Psoas muscle (tissue), 7 donors: ENCODE measurements at regions not wholly inside any gene's neighbourhood (a gene's known extent, or its start where the extent isn't known, plus 50 kb on each side); places are given as distances from the start of the nearest gene placed in this dataset.

Source experiments
- ATAC-seq, 4 donors: fragments of 200-7000 bp; cut with Tn5 transposase; one replicate each; pipeline ENCODE4 v1.9.1; 2020; ENCODE audit warnings: moderate library complexity in 3 of 4, mild to moderate bottlenecking in 2 of 4
- DNase-seq, 2 donors: peaks; one replicate each; pipeline ENCODE4 v3.0.0-alpha.2; 2020
- H3K27ac ChIP-seq: fragments of 200-600 bp; one replicate; pipeline ENCODE4 v1.8.0; 2022
- H3K27me3 ChIP-seq, 3 donors: fragments of 200-600 bp in 1 of 3; one replicate each; pipeline versions ENCODE4 v1.6.1 to v1.8.0; 2013 to 2022; ENCODE audit warnings: low read length in 2 of 3, mild to moderate bottlenecking in 2 of 3, moderate library complexity in 1 of 3; ENCODE audit not compliant: insufficient read depth in 3 of 3
- H3K36me3 ChIP-seq, 2 donors: fragments of 200-600 bp in 1 of 2; one replicate each; pipeline versions ENCODE4 v1.6.1 to v1.8.0; 2013 to 2022; ENCODE audit warnings: low read depth in 1 of 2, mild to moderate bottlenecking in 1 of 2, moderate library complexity in 1 of 2; ENCODE audit not compliant: insufficient read depth in 1 of 2
- H3K4me1 ChIP-seq: fragments of 200-600 bp; one replicate; pipeline ENCODE4 v1.8.0; 2022
- H3K4me3 ChIP-seq: fragments of 200-600 bp; one replicate; pipeline ENCODE4 v1.8.0; 2022; ENCODE audit warnings: mild to moderate bottlenecking
- H3K9me3 ChIP-seq: fragments of 200-600 bp; one replicate; pipeline ENCODE4 v1.8.0; 2022
- CTCF ChIP-seq: fragments of 200-600 bp; IDR thresholded peaks from one replicate; pipeline ENCODE4 v1.8.0; 2022; ENCODE audit warnings: antibody characterized with exemption
- WGBS, 3 donors: extraction: QIAGEN DNeasy Blood & Tissue Kit; methylation state at CpG; one replicate each; pipeline versions ENCODE4 v1.1.6 to v1.1.7; 2013; 5-methylcytosine and 5-hydroxymethylcytosine counted together
- intact Hi-C, 2 donors: fragments of 100-400 bp; cut with DNase I; formaldehyde crosslinking; loops; one replicate each; pipeline versions ENCODE4 v1.11.0 to v1.14.2; 2022
- donor health status: healthy with polysubstance abuse.
- donor health status: DM: no; HTN: no; CAD: no; lungs with moderate emphysema.
- donor health status: Bipolar disorder and iron deficiency.
- donor health status: healthy.
- donor health status: DM: yes; HTN: yes; CAD: no.
- donor health status: DM: no; HTN: no; CAD: no.
- donor health status: DM: yes; HTN: yes; CAD: no.

GRCh38 chr22:26898946-26899605 is 241.7 kb downstream of the MIAT start:
- ATAC-seq = no peak
- Histone ChIP-seq H3K4me3 (no peak overlapping the region), H3K9me3 (no peaks in the 10 kb centered on the region), H3K27ac (no peak overlapping the region), H3K4me1 (no peaks in the 10 kb centered on the region), H3K27me3 (peaks cover 0 to 58% (median 13%) of the 10 kb centered on the region in 3 donors), H3K36me3 (no peaks in the 10 kb centered on the region)
- no peak for DNase-seq
- intact Hi-C loops = no loop called here
- WGBS, 3 donors = 58 to 61% (median 61%) methylated on average over 8 of the region's 8 CpGs
- TF ChIP-seq CTCF = no peak

- no peak for TF ChIP-seq CTCF
- Histone ChIP-seq H3K4me3 (no peak overlapping the region), H3K9me3 (no peaks in the 10 kb centered on the region), H3K4me1 (no peaks in the 10 kb centered on the region), H3K27ac (no peak overlapping the region), H3K36me3 (no peaks in the 10 kb centered on the region), H3K27me3 (peaks cover 0 to 69% (median 17%) of the 10 kb centered on the region in 3 donors)
- DNase-seq = no peak
- WGBS, 3 donors = 79 to 80% (median 79%) methylated on average over 5 of the region's 5 CpGs
- intact Hi-C loops = no loop called here
- no peak for ATAC-seq
These were observed 243.4 kb downstream of the MIAT start for GRCh38 chr22:26900787-26901186.

- no peaks in the 10 kb centered on the region for H3K9me3 ChIP-seq
- peaks cover 0 to 69% (median 17%) of the 10 kb centered on the region in 3 donors for H3K27me3 ChIP-seq
- WGBS, 3 donors = 84 to 87% (median 86%) methylated on average over 20 of the region's 20 CpGs
- no peak for DNase-seq
- no peak overlapping the region for H3K4me3 ChIP-seq
- H3K27ac ChIP-seq = no peak overlapping the region
- intact Hi-C loops = no loop called here
- no peak for ATAC-seq
- no peaks in the 10 kb centered on the region for H3K36me3 ChIP-seq
- H3K4me1 ChIP-seq = no peaks in the 10 kb centered on the region
- TF ChIP-seq CTCF = no peak
These were observed 243.9 kb downstream of the MIAT start for GRCh38 chr22:26901198-26901816.

- no peaks in the 10 kb centered on the region for H3K9me3 ChIP-seq
- ATAC-seq (no peak), DNase-seq (no peak)
- no peak for TF ChIP-seq CTCF
- 33 to 41% (median 38%) methylated on average over 7 of the region's 7 CpGs for WGBS, 3 donors
- no peaks in the 10 kb centered on the region for H3K36me3 ChIP-seq
- no peak overlapping the region for H3K4me3 ChIP-seq
- no peaks in the 10 kb centered on the region for H3K4me1 ChIP-seq
- H3K27ac ChIP-seq = no peak overlapping the region
- H3K27me3 ChIP-seq = peaks cover 0 to 79% (median 17%) of the 10 kb centered on the region in 3 donors
- intact Hi-C loops = no loop called here
These were observed 245.1 kb downstream of the MIAT start for GRCh38 chr22:26902401-26903029.
